Lower lobe of right lung (tissue), 2 donors: ENCODE measurements at regions not wholly inside any gene's neighbourhood (a gene's known extent, or its start where the extent isn't known, plus 50 kb on each side); places are given as distances from the start of the nearest gene placed in this dataset.
"Not testable (repeated sequence)": the region's sequence is repeated elsewhere in the genome, so short reads cannot be mapped to it uniquely, and the experiment has no call there.

Experiments used
- ATAC-seq, 2 donors: fragments of 200-7000 bp; cut with Tn5 transposase; one replicate each; pipeline ENCODE4 v1.9.1; 2020 to 2022; ENCODE audit warnings: mild to moderate bottlenecking in 2 of 2, moderate library complexity in 2 of 2
- DNase-seq: peaks from one replicate; pipeline ENCODE4 v3.0.0-alpha.2; 2020
- H3K27ac ChIP-seq: fragments of 200-600 bp; one replicate; pipeline ENCODE4 v1.8.0; 2022
- H3K27me3 ChIP-seq: fragments of 200-600 bp; one replicate; pipeline ENCODE4 v1.8.0; 2022; ENCODE audit warnings: low read depth
- H3K36me3 ChIP-seq: fragments of 200-600 bp; one replicate; pipeline ENCODE4 v1.8.0; 2022; ENCODE audit warnings: mild to moderate bottlenecking
- H3K4me1 ChIP-seq: fragments of 200-600 bp; one replicate; pipeline ENCODE4 v1.8.0; 2022
- H3K4me3 ChIP-seq: fragments of 200-600 bp; one replicate; pipeline ENCODE4 v1.8.0; 2022; ENCODE audit warnings: mild to moderate bottlenecking
- H3K9me3 ChIP-seq: fragments of 200-600 bp; one replicate; pipeline ENCODE4 v1.8.0; 2022
- CTCF ChIP-seq: fragments of 200-600 bp; IDR thresholded peaks from one replicate; pipeline ENCODE4 v1.8.0; 2022; ENCODE audit warnings: antibody characterized with exemption, mild to moderate bottlenecking
- intact Hi-C: fragments of 100-400 bp; cut with DNase I; formaldehyde crosslinking; loops from one replicate; pipeline ENCODE4 v1.11.0; 2022
- donor health status: DM: no; HTN: yes; CAD: no; lungs with severe emphysema.

GRCh38 chr22:47613606-47614350 is 851.3 kb downstream of the TBC1D22A start:
- intact Hi-C loops, result no loop called here

DNA sequence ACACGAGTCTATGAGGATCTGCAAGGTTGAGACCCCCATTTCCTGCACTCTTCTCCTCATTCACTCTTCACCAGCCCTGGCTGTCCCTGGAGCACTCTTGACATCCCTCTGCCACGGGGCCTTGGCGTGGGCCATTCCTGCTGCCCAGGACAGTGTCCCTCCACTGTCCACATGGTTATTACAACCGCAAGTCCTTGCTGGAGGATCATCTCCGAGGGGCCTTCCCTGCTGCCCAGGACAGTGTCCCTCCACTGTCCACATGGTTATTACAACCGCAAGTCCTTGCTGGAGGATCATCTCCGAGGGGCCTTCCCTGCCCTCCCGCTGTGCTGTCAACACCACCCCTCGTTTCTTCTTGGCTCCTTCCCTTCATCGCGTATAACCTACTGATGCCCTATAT is 850.7 kb downstream of the TBC1D22A start:
- H3K27ac ChIP-seq, H3K4me3 ChIP-seq, H3K4me1 ChIP-seq, H3K9me3 ChIP-seq, H3K36me3 ChIP-seq, ATAC-seq, DNase-seq, intact Hi-C loops: not testable (repeated sequence)
- peaks cover 17% of the 10 kb centered on the region for H3K27me3 ChIP-seq

More at GRCh38 chr22:47613606-47614350, 851.3 kb downstream of the TBC1D22A start:
- Histone ChIP-seq H3K9me3 (no peaks in the 10 kb centered on the region), H3K27me3 (peaks cover 18% of the 10 kb centered on the region), H3K4me1 (no peaks in the 10 kb centered on the region), H3K36me3 (no peaks in the 10 kb centered on the region), H3K4me3 (no peak overlapping the region), H3K27ac (no peak overlapping the region)
- DNase-seq, result peak; percentile 24
- no peak for ATAC-seq
- TF ChIP-seq CTCF, result no peak

GRCh38 chr22:47612311-47612910 is 850.0 kb downstream of the TBC1D22A start:
- intact Hi-C loops, result no loop called here
- H3K36me3 ChIP-seq, result no peaks in the 10 kb centered on the region
- H3K4me1 ChIP-seq, result no peaks in the 10 kb centered on the region
- H3K27me3 ChIP-seq, result peaks cover 10% of the 10 kb centered on the region
- no peaks in the 10 kb centered on the region for H3K9me3 ChIP-seq
- H3K4me3 ChIP-seq, result no peak overlapping the region
- no peak for ATAC-seq
- TF ChIP-seq CTCF, result no peak
- DNase-seq, result peak; percentile 32
- H3K27ac ChIP-seq, result no peak overlapping the region

- Histone ChIP-seq H3K36me3 (no peaks in the 10 kb centered on the region), H3K9me3 (no peaks in the 10 kb centered on the region), H3K4me1 (no peaks in the 10 kb centered on the region), H3K27me3 (peaks cover 7% of the 10 kb centered on the region), H3K4me3 (no peak overlapping the region), H3K27ac (no peak overlapping the region)
- DNase-seq (no peak), ATAC-seq (no peak)
- intact Hi-C loops, result no loop called here
- no peak for TF ChIP-seq CTCF
Observed at GRCh38 chr22:47610764-47611163, 848.3 kb downstream of the TBC1D22A start.

GRCh38 chr22:47610281-47610680 is 847.8 kb downstream of the TBC1D22A start:
- H3K27ac ChIP-seq, result no peak overlapping the region
- no peak overlapping the region for H3K4me3 ChIP-seq
- H3K4me1 ChIP-seq, result no peaks in the 10 kb centered on the region
- DNase-seq (peak; percentile 24), ATAC-seq (no peak)
- no peaks in the 10 kb centered on the region for H3K36me3 ChIP-seq
- no peak for TF ChIP-seq CTCF
- no peaks in the 10 kb centered on the region for H3K9me3 ChIP-seq
- H3K27me3 ChIP-seq, result peaks cover 12% of the 10 kb centered on the region
- intact Hi-C loops, result no loop called here

- no peaks in the 10 kb centered on the region for H3K36me3 ChIP-seq
- peaks cover 13% of the 10 kb centered on the region for H3K27me3 ChIP-seq
- intact Hi-C loops, result no loop called here
- H3K4me3 ChIP-seq, result no peak overlapping the region
- no peaks in the 10 kb centered on the region for H3K9me3 ChIP-seq
- no peak for ATAC-seq
- no peak for DNase-seq
- H3K4me1 ChIP-seq, result no peaks in the 10 kb centered on the region
- no peak overlapping the region for H3K27ac ChIP-seq
- TF ChIP-seq CTCF, result no peak
Observed at GRCh38 chr22:47609653-47610052, 847.2 kb downstream of the TBC1D22A start.
